ENCODE measurements at regions not wholly inside any gene's neighbourhood (a gene's known extent, or its start where the extent isn't known, plus 50 kb on each side); places are given as distances from the start of the nearest gene placed in this dataset.

GRCh38 chr3:173191611-173192010 is 50.6 kb upstream of the SPATA16 start:
- no peak for TF ChIP-seq POLR2A (IDR thresholded peaks at IDR 0.05; ENCODE audit: low read length)
- no peak for TF ChIP-seq GATA1 (IDR thresholded peaks at IDR 0.05; ENCODE audit: low read depth, low read length)
